HG02571 (cell line): ENCODE measurements at regions not wholly inside any gene's neighbourhood (a gene's known extent, or its start where the extent isn't known, plus 50 kb on each side); places are given as distances from the start of the nearest gene placed in this dataset.
"Not testable (repeated sequence)": the region's sequence is repeated elsewhere in the genome, so short reads cannot be mapped to it uniquely, and the experiment has no call there.

Source experiments
- ATAC-seq: cut with Tn5 transposase; IDR thresholded peaks from one replicate; pipeline ENCODE4 v1.9.1; 2021; ENCODE audit warnings: mild to moderate bottlenecking, moderate library complexity; ENCODE audit not compliant: unreplicated experiment

DNA sequence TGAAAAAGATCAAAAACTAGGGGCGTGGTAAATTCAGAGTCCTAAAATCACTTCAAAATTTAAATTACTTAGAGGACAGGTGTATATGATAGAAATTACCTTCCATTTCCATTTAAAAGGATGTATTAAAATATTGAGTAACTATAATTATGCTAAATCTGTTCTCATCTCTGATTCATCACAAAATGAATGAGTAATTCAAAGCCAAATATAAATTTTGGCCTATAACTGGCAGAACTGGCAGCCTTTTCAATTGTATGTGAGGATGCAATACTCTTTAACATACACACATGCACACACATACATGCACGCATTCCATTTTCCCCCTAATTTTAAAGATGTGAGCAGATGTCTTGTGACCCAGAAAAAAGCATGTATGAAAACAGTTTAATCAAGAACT is 194.6 kb downstream of the EPM2A start:
- no peak for ATAC-seq

DNA sequence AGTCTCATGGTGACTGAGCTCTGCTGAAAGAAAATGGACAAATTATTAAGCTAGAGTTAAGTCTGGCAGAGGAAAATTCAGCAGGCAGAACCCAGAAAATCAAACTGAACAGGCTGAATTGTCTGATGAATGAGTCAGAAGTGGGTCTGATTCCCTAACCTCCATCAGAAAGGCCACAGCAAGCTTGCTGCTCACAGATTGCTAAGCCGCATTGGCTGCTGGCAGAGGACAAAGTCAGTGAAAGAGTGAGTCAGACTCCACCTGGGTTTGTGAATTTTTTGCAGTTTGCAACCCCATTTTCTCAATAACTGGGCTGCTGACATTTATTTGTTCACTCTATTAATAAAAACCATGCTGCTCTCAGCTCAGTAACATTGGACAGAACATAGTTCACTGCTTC is 191.3 kb downstream of the EPM2A start:
- no peak for ATAC-seq

DNA sequence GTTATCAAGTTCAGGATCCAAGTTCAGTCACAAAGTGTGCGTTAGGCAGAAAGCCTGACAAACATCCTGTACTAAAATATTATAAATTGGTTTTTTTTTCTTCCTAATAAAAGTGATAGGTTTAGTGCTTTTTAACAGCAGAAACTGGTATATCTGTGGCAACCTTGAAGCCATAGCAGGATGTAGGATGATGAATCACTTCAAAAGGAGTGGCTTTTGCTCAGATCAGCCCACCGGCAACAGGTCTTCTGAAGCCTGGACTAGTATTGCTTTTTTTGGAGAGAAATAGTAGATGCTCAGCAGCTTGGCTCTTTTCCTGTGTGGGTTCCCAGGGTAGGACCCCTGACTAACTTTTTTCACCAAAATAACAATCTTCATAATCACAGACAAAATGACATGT is 190.8 kb downstream of the EPM2A start:
- no peak for ATAC-seq

DNA sequence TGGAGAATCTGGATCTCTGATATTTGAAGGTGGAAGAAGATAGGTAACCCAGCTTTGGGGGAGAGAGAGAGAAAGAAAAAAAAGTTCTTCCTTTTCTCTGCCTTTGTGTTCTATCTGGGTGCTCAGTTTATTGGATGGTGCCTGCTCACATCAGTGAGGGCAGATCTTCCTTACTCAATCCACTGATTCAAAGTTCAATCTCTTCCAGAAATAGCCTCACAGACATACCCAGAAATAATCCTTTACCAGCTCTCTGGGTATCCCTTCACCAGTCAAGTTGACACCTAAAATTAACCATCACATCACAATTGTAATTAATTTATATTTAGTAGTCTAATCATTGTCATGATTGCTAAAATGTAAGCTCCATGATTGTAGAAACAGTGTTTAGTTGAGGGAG is 189.1 kb downstream of the EPM2A start:
- ATAC-seq = no peak

DNA sequence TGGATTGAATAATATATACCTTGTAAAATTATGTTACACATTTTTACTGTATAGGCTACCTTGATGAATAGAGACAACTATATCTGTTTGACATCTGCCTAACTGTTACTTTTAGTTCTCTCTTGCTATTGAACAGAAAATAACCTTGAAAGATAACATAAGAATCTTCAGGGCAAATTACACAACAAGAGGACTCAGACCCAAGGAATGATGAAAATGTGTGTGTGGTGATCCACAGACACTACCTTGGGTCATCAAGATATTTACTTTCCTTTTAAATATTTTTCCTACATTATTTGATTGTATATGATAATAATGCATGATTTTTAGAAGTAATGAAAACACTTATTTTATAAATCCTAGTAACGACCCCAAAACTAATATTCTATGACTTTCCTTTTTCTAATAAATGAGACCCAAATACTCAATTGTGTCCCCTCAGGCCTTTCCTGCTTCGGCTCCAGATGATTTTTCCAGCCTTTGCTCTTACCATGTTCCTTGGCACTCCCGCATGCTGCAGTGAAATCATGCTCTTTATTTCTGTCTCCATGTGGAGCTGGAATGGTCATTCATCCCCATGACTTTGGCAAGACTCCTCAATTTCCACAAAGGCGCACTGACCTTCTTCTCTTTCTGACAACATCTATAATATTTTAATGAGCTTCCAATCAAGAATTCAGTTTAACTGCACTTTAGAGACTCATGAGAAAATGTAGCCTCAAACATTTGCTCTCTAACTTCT is 187.6 kb downstream of the EPM2A start:
- no peak for ATAC-seq

DNA sequence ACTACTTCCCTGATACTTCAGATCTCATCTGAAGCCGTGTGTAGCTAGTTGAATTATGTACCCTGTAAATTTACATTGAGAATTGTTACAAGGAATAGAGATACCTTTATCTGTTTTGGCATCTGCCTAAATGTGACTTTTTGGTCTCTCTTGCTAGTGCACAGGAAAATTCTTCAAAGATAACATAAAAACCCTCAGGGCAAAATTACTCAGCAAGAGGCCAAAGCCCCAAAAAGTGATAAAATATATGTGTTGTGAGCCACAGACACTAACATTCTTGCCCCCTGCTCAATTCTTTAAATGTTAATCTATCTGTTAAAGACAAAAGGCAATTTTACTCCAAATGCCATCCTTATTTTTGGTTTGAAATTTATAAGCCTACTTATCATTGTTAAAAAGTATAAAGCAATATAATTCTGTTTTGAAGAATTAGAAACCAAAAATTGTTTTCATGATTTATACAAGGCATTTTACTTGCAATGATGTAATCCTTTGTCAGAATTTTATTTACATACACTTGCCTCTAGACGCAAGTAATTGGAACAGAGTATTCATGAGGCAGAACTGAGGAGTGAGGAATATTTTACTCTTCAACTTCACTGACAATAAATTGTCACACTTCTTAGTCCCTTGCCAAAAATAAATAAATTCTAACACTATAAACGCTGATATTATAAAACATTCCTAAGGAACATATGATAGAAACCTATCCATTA is 186.2 kb downstream of the EPM2A start:
- no peak for ATAC-seq

DNA sequence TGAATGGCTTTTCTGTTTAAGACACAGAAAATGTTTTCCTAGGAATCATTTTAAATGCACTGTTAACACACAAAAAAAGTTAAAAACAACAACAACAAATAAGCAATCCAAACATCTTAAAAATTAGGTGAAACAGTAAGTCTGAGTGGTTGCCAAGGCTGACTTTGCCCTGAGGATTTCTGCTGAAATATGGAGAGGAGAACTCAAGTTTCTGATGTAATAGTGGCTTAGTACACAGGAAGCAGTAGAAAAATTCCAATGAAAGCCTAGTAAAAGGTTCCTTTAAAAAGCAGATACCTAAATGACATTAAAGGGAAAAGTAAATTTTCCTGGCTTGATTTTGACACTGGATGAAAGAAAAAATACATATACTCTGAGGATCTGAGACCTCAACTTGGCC is 184.2 kb downstream of the EPM2A start:
- no peak for ATAC-seq

DNA sequence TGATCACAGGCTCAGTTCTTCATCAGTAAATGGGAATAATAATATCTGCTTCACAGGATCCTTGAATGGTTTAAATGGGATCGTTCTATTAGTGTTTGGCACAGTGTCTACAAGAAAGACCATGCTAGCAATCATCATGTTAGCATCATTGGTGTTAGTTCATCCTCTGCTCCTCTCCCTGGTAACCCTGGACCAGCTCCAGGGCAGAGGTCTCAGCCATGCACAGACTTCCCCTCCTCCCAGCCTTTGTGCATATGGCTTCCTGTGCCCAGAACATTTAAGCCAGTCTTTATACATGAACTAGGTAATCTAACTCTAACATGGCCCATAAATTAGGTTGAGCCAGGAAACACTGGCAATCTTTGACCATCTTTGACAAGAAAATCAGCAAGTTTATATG is 180.2 kb downstream of the EPM2A start:
- no peak for ATAC-seq

DNA sequence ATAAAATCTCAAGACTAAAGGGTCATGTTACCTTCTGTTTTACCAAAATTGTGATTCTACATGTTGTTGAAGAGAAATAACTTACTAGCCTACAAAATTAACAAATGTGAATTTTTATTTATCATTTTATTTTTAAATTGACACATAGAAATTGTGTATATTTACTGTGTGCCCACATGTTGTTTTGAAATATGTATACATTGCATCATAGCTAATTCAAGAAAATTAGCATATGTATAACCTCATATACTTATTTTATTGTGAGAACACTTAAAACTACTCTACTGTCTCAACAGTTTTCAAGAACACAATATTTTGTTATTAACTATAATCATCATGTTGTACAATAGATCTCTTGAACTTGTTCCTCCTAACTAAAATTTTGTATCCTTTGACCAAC is 177.8 kb downstream of the EPM2A start:
- no peak for ATAC-seq

DNA sequence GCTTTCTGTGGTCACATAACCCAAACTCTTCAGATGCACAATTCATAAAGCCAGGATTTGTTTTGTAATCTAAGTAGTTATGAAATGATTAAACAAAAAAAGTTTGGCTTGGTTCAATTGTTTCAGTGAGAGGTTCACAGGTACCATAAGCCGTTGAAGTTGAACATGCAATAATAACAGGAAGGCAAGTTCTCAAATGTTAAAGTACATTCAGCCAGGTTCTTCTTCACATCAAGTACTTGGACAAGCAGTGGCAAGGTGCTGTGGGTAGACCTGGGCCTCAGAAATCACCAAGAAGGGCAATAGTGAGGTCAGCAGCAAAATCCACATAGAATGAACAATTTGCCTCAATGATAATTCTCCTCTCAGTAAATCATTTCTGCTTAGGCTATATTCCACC is 175.5 kb downstream of the EPM2A start:
- ATAC-seq = no peak

DNA sequence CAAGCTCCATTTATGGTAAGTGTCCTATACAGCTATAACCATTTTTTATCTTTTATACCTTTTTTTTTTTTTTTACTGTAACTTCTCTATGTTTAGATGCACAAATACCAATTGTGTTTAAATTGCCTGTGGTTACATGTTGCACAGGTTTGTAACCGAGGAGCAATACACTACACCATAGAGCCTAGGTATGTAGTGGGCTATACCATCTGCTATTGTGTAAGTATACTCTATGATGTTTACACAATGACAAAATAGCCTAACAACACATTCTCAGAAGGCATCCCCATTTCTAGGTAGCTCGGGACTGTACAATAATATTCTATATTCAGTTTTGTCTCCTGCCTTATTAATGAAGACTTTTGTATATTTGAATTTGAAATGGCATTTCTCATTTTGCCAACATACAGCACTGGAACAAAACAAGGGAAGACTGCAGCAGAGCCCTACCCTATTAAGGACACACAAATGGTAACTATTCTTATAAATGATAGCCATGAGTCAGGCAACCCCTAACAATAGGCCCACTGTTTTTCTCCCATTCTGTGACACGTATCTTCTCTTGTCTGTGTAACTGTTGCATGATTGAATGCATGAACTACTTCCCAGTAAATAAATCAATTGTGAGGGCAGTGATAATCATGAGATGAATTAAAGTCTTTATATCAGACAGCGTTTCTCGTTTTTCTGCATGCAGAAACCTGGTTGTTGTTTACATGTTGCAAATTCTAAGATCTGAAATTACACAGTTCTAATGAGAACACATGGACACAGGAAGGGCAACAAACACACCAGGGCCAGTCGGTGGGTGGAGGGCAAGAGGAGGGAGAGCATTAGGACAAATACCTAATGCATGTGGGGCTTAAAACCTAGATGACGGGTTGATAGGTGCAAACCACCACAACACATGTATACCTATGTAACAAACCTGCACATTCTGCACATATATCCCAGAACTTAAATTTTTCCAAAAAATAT is 173.9 kb downstream of the EPM2A start:
- no peak for ATAC-seq

DNA sequence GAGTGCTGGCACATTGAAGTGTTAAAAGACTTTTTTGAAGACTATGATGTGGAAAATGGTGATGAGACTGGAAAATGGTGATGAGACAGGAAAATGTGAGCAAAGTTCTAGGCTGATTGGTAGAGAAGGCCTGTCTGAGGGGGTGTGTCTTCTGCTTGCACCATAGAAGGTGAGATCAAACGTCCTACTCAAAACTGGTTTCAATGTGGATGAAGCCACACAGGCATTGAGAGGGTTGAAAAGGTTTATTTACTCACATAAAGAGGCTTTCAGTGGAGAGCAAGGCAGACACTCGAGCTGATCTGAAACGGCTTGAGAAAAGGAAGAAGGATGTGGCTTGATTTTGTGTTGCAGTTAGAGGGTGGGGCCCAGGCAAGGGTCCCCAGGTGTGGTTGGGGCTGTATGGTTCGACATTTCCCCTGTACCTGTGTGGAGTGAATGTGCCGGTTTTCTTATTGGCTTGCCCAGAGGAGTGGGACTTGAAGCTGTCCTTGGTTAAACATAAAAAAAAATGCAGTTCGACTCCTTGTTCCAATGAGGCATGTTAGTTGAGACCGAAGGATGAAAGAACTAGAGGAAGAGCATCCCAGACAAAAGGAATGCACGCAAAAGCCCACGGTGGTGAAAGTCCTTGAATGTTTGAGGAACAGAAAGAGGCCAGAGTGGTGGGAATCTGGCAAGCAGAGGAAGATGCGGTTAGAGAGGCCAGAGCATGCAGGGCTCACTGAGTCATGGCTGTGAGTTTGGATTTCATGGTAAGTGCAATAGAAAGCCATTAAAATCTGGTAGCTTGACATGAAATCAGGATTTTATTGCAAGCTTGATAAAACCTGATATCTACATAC is 172.3 kb downstream of the EPM2A start:
- ATAC-seq = no peak

DNA sequence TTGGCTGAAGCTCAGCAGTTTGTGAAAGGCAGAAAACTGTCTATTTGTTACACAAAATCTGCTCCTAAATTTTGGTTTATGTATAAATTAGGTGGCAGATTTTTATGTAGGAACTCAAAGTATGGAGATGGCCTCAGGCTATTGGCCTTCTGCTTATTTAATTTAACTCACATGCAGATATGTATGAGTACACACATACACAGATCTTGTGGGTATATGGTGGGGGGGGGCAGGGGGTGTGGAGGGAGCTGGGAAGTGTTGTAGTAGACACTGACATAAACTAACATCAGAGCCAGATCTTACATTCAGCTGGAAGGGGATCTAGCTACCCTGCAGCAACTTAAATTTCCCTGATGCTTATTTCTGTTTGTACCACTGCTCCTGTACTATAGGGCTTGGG is 170.8 kb downstream of the EPM2A start:
- ATAC-seq = no peak

DNA sequence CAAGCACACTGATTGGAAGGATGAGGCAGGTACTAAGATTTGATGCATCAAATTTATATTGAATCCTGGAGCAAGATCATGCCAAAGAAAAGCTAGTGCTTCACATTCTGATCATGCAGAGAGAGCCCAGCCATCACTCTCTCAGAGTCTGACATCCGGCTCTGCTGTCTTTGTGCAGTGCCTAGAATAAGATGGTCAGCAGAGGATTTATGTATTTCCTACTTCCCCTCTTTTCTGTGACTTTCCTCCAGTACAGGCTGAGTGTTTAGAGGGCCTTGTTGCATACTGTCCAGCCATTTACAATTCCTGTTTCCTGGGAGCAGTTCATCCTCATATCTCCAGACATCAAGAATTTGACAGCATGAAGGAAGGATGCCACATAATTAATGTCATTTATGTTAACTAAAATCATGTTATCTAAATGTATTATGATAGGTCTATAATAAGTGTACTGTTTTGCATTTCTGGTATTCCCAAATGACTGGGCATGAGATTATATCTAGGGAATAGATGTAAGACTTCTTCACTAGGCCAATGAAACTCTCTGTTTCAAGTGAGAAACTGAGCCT is 167.6 kb downstream of the EPM2A start:
- ATAC-seq = no peak

DNA sequence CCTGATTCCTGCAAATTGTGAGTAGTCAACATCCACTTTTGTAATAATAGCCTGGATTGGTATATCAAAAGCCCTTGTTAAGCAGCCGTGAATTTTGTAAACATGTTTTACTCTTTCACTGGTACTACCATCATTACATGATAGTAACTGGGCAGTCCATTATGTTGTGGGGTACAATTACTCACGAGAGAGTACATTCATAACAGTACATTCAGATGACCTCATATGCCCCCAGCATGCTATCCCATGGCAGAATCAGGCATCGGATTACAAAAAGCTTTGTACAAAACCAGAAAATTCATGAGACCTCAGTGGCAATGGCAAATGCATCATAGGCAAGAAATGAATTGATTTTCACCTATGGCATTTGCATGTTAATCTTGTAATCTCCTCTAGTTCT is 166.2 kb downstream of the EPM2A start:
- no peak for ATAC-seq

DNA sequence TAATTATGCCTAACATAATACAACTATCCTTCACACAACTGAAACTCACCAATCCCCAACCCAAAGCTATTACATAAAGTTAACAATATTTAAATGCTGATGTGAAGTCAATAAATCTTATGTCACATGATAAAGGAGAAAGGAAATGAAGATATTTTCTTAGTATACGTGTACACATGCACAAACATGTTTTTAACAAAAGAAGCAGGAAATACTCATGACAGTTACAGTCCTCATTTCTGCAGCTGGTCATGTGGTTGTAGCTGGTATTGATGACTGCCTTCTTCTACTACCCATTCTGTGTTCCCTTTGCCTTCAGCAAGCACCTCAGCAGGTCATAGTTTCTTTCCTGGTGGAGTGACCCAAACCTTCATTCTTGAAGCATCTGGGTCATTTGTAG is 165.0 kb downstream of the EPM2A start:
- not testable (repeated sequence) for ATAC-seq

DNA sequence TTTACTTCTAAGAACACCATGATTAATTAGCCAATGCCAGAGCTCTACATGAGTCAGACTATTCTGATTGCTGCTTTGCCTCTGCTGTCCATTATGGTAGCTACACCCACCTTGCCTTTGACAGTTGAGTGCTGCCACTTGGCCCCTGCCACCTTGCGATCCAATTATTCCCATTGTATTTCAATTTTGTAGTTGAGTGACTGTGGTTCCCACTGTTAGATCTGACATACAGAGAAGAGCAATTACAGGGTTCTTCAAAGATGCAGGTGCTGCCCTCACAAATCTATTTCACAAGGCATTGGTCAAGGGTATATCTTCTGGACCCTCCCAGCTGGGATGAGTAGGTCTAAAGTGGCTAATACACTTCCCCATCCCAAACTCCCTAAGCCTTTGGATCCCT is 161.1 kb downstream of the EPM2A start:
- ATAC-seq = not testable (repeated sequence)
